Ascending aorta (tissue), 2 donors: ENCODE measurements at regions not wholly inside any gene's neighbourhood (a gene's known extent, or its start where the extent isn't known, plus 50 kb on each side); places are given as distances from the start of the nearest gene placed in this dataset.

Source experiments
- DNase-seq, 2 donors: peaks; one replicate each; pipeline ENCODE4 v3.0.0-alpha.2; 2019; ENCODE audit warnings: low spot score in 2 of 2
- H3K27ac ChIP-seq, 2 donors: fragments of 200-600 bp; sonication (generic); one replicate each; pipeline ENCODE4 v1.5.1; 2016 to 2017; ENCODE audit warnings: mild to moderate bottlenecking in 1 of 2
- H3K27me3 ChIP-seq: fragments of 200-600 bp; sonication (generic); one replicate; pipeline ENCODE4 v1.5.1; 2017
- H3K36me3 ChIP-seq, 2 donors: fragments of 200-600 bp; sonication (generic); one replicate each; pipeline ENCODE4 v1.5.1; 2016
- H3K4me1 ChIP-seq, 2 donors: fragments of 200-600 bp; sonication (generic); one replicate each; pipeline ENCODE4 v1.5.1; 2016 to 2017; ENCODE audit warnings: mild to moderate bottlenecking in 1 of 2
- H3K4me3 ChIP-seq, 2 donors: fragments of 200-600 bp; sonication (generic); one replicate each; pipeline ENCODE4 v1.5.1; 2016 to 2017; ENCODE audit warnings: mild to moderate bottlenecking in 1 of 2
- H3K9me3 ChIP-seq, 2 donors: fragments of 200-600 bp; sonication (generic); one replicate each; pipeline ENCODE4 v1.5.1; 2016
- CTCF ChIP-seq, 3 experiments: fragments of 200-600 bp in 2 of 3; fragments of 450-650 bp in 1 of 3; sonication (generic) in 2 of 3; IDR thresholded peaks; one replicate each; pipeline ENCODE4 v1.5.1; 2016 to 2019; ENCODE audit warnings: antibody characterized with exemption in 3 of 3, mild to moderate bottlenecking in 1 of 3, moderate library complexity in 1 of 3
- intact Hi-C: fragments of 100-400 bp; cut with DNase I; formaldehyde crosslinking; loops from one replicate; pipeline ENCODE4 v1.15.1; 2023

GRCh38 chr20:11607047-11607446, 310.6 kb upstream of the BTBD3 start:
- Histone ChIP-seq H3K27ac (no peak overlapping the region), H3K36me3 (no peaks in the 10 kb centered on the region), H3K4me1 (no peaks in the 10 kb centered on the region), H3K4me3 (no peak overlapping the region), H3K9me3 (no peaks in the 10 kb centered on the region), H3K27me3 (no peaks in the 10 kb centered on the region)
- no peak for DNase-seq
- intact Hi-C loops = no loop called here
- no peak for TF ChIP-seq CTCF (IDR thresholded peaks at IDR 0.05)

DNA sequence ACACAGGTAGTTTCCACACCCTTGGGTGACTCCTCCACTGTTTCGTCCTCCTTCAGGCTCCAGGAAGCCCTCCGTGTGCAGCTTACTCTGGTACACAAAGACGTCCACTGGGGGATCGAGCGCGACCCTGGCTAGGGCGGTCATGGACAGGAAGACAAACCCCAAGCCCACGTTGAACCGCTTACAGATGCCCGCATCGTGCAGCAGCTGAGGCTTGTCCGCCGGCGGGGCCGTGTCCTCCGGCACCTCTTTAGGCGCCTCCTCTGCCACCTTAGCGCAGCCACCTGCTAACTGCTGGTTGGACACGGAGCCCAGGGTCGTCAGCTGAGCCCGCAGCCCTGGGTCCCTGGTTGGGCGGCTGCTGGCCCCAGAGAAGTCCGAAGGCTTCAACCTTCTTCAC, 309.0 kb upstream of the BTBD3 start:
- Histone ChIP-seq H3K36me3 (no peaks in the 10 kb centered on the region), H3K9me3 (no peaks in the 10 kb centered on the region), H3K27ac (no peak overlapping the region), H3K4me3 (no peak overlapping the region), H3K4me1 (no peaks in the 10 kb centered on the region), H3K27me3 (no peaks in the 10 kb centered on the region)
- no peak for TF ChIP-seq CTCF (IDR thresholded peaks at IDR 0.05)
- intact Hi-C loops = no loop called here
- no peak for DNase-seq

GRCh38 chr20:11624704-11625103, 293.0 kb upstream of the BTBD3 start:
- intact Hi-C loops = no loop called here
- no peak overlapping the region for H3K27ac ChIP-seq
- TF ChIP-seq CTCF (IDR thresholded peaks at IDR 0.05) = no peak
- no peaks in the 10 kb centered on the region for H3K9me3 ChIP-seq
- H3K4me3 ChIP-seq = no peak overlapping the region
- H3K36me3 ChIP-seq = no peaks in the 10 kb centered on the region
- H3K4me1 ChIP-seq = no peaks in the 10 kb centered on the region
- no peak for DNase-seq
- H3K27me3 ChIP-seq = no peaks in the 10 kb centered on the region

DNA sequence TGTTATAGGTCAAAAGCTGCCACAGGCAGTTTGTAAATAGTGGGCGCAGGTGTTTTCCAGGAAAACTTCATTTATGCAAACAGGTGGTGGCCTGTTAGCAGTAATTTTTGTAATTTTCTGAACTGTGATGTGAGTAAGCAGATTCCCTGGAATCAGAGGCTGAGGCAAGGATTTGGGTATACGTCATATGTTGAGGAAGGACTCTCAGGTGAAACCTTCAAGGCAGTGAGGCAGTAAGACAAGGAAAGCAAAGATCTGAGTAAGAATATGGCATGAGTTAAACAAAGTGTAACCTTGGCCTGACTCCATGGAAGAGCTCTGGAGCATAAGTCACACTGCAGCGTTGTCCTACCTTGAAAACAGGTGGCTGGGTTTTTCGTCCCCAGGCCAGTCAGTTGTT, 291.1 kb upstream of the BTBD3 start:
- H3K36me3 ChIP-seq = no peaks in the 10 kb centered on the region
- no peaks in the 10 kb centered on the region for H3K27me3 ChIP-seq
- no peaks in the 10 kb centered on the region for H3K9me3 ChIP-seq
- no peak for TF ChIP-seq CTCF (IDR thresholded peaks at IDR 0.05)
- H3K4me3 ChIP-seq = no peak overlapping the region
- intact Hi-C loops = no loop called here
- H3K27ac ChIP-seq = no peak overlapping the region
- H3K4me1 ChIP-seq = no peaks in the 10 kb centered on the region
- no peak for DNase-seq

- Histone ChIP-seq H3K27me3 (no peaks in the 10 kb centered on the region), H3K4me1 (no peaks in the 10 kb centered on the region), H3K4me3 (no peak overlapping the region), H3K27ac (no peak overlapping the region), H3K9me3 (no peaks in the 10 kb centered on the region), H3K36me3 (no peaks in the 10 kb centered on the region)
- no peak for TF ChIP-seq CTCF (IDR thresholded peaks at IDR 0.05)
- no peak for DNase-seq
- intact Hi-C loops = no loop called here
These were observed 274.8 kb upstream of the BTBD3 start for GRCh38 chr20:11642866-11643265.

DNA sequence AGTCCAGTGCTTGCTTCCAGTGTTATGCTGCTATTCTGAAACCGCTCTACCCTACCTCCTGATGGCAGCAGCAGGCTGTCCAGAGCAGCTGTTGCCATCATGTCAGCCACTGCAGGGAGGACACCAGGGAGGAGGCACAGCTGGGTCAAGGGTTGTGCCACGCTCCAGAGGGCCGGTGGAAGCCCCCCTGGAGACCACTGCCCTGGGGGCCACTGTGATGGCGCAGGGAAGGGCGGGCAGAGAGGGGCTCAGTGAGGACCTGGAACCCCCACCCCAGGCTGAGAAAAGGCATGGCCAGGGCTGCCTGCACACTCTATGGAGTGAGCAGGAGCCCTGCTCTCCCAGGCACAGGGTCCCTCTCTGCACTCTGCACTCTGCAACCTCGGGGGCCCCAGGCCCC, 271.3 kb upstream of the BTBD3 start:
- Histone ChIP-seq H3K36me3 (no peaks in the 10 kb centered on the region), H3K27ac (no peak overlapping the region), H3K27me3 (no peaks in the 10 kb centered on the region), H3K4me3 (no peak overlapping the region), H3K9me3 (no peaks in the 10 kb centered on the region), H3K4me1 (no peaks in the 10 kb centered on the region)
- no peak for DNase-seq
- intact Hi-C loops = no loop called here
- no peak for TF ChIP-seq CTCF (IDR thresholded peaks at IDR 0.05)
